ENCODE measurements at regions not wholly inside any gene's neighbourhood (a gene's known extent, or its start where the extent isn't known, plus 50 kb on each side); places are given as distances from the start of the nearest gene placed in this dataset.

GRCh38 chr4:43837604-43838003 is 611.0 kb downstream of the KCTD8 start:
- DNase-seq: no peak

- DNase-seq: no peak
Observed at GRCh38 chr4:43842594-43842993, 606.0 kb downstream of the KCTD8 start.

- no peak for DNase-seq
Observed at GRCh38 chr4:43843501-43843900, 605.1 kb downstream of the KCTD8 start.

GRCh38 chr4:43846111-43846587 is 602.5 kb downstream of the KCTD8 start:
- DNase-seq: no peak

GRCh38 chr4:43853565-43854264 is 594.9 kb downstream of the KCTD8 start:
- DNase-seq: no peak

- no peak for DNase-seq
Observed at GRCh38 chr4:43855283-43855682, 593.3 kb downstream of the KCTD8 start.

GRCh38 chr4:43864616-43865146 is 583.9 kb downstream of the KCTD8 start:
- DNase-seq: no peak

GRCh38 chr4:43867908-43868307 is 580.7 kb downstream of the KCTD8 start:
- no peak for DNase-seq

GRCh38 chr4:43875655-43876054 is 573.0 kb downstream of the KCTD8 start:
- DNase-seq: no peak

GRCh38 chr4:43882470-43882869 is 566.1 kb downstream of the KCTD8 start:
- DNase-seq: no peak

- no peak for DNase-seq
Observed at GRCh38 chr4:43886196-43886595, 562.4 kb downstream of the KCTD8 start.

GRCh38 chr4:43898836-43899235 is 549.8 kb downstream of the KCTD8 start:
- no peak for DNase-seq

GRCh38 chr4:43903456-43903855 is 545.2 kb downstream of the KCTD8 start:
- no peak for DNase-seq

GRCh38 chr4:43918377-43918776 is 530.2 kb downstream of the KCTD8 start:
- DNase-seq: no peak

GRCh38 chr4:43932448-43932847 is 516.2 kb downstream of the KCTD8 start:
- no peak for DNase-seq

- DNase-seq: no peak
Observed at GRCh38 chr4:43943998-43944397, 504.6 kb downstream of the KCTD8 start.

GRCh38 chr4:43959976-43960375 is 488.6 kb downstream of the KCTD8 start:
- no peak for DNase-seq

GRCh38 chr4:43968011-43968410 is 480.6 kb downstream of the KCTD8 start:
- DNase-seq: no peak

GRCh38 chr4:43983610-43984009 is 465.0 kb downstream of the KCTD8 start:
- DNase-seq: no peak

- no peak for DNase-seq
Observed at GRCh38 chr4:43987331-43987944, 461.2 kb downstream of the KCTD8 start.

- no peak for DNase-seq
Observed at GRCh38 chr4:43990551-43990950, 458.1 kb downstream of the KCTD8 start.

- DNase-seq: no peak
Observed at GRCh38 chr4:43990963-43991362, 457.6 kb downstream of the KCTD8 start.

GRCh38 chr4:43992552-43992951 is 456.1 kb downstream of the KCTD8 start:
- DNase-seq: no peak

- DNase-seq: no peak
Observed at GRCh38 chr4:43993196-43993902, 455.3 kb downstream of the KCTD8 start.
